Left ventricle myocardium inferior (tissue), 1 donor: ENCODE measurements at regions not wholly inside any gene's neighbourhood (a gene's known extent, or its start where the extent isn't known, plus 50 kb on each side); places are given as distances from the start of the nearest gene placed in this dataset.

Source experiments
- DNase-seq: peaks from one replicate; pipeline ENCODE4 v3.0.0-alpha.2; 2020
- H3K27ac ChIP-seq: fragments of 200-600 bp; replicated peaks from 2 replicates; pipeline ENCODE4 v1.8.0; 2021
- H3K27me3 ChIP-seq: fragments of 200-600 bp; 2 replicates; pipeline ENCODE4 v1.8.0; 2021; ENCODE audit warnings: low read depth
- H3K36me3 ChIP-seq: fragments of 200-600 bp; 2 replicates; pipeline ENCODE4 v1.8.0; 2021
- H3K4me1 ChIP-seq: fragments of 200-600 bp; 2 replicates; pipeline ENCODE4 v1.8.0; 2021
- H3K4me3 ChIP-seq: fragments of 200-600 bp; 2 replicates; pipeline ENCODE4 v1.8.0; 2021; ENCODE audit warnings: mild to moderate bottlenecking, moderate library complexity
- H3K9me3 ChIP-seq: fragments of 200-600 bp; replicated peaks from 2 replicates; pipeline ENCODE4 v1.8.0; 2021
- CTCF ChIP-seq: fragments of 200-600 bp; IDR thresholded peaks from 2 replicates; pipeline ENCODE4 v1.8.0; 2021; ENCODE audit warnings: antibody characterized with exemption, mild to moderate bottlenecking, borderline replicate concordance
- intact Hi-C: fragments of 100-400 bp; cut with micrococcal nuclease; formaldehyde crosslinking; loops from one replicate; pipeline ENCODE4 v1.11.0; 2022
- donor health status: DM: no; HTN: yes; CAD: no; lungs with severe emphysema.

GRCh38 chr18:79625924-79626561 lies 53.6 kb upstream of the CTDP1 start:
- Histone ChIP-seq H3K4me1 (no peaks in the 10 kb centered on the region), H3K27ac (no peak overlapping the region), H3K27me3 (peaks cover 57% of the 10 kb centered on the region), H3K9me3 (no peaks in the 10 kb centered on the region), H3K4me3 (no peak overlapping the region), H3K36me3 (no peaks in the 10 kb centered on the region)
- intact Hi-C loops = no loop called here
- no peak for TF ChIP-seq CTCF
- DNase-seq = no peak

GRCh38 chr18:79626905-79627749 lies 52.5 kb upstream of the CTDP1 start:
- no peak overlapping the region for H3K4me3 ChIP-seq
- H3K4me1 ChIP-seq = no peaks in the 10 kb centered on the region
- peaks cover 57% of the 10 kb centered on the region for H3K27me3 ChIP-seq
- no peak overlapping the region for H3K27ac ChIP-seq
- no peak for DNase-seq
- no peak for TF ChIP-seq CTCF
- intact Hi-C loops = no loop called here
- no peaks in the 10 kb centered on the region for H3K36me3 ChIP-seq
- H3K9me3 ChIP-seq = no peaks in the 10 kb centered on the region

GRCh38 chr18:79627750-79628294 lies 51.8 kb upstream of the CTDP1 start:
- no peaks in the 10 kb centered on the region for H3K4me1 ChIP-seq
- DNase-seq = no peak
- no peak overlapping the region for H3K27ac ChIP-seq
- H3K27me3 ChIP-seq = peaks cover 56% of the 10 kb centered on the region
- intact Hi-C loops = no loop called here
- TF ChIP-seq CTCF = no peak
- no peak overlapping the region for H3K4me3 ChIP-seq
- no peaks in the 10 kb centered on the region for H3K9me3 ChIP-seq
- H3K36me3 ChIP-seq = no peaks in the 10 kb centered on the region

GRCh38 chr18:79628416-79629248 lies 51.0 kb upstream of the CTDP1 start:
- Histone ChIP-seq H3K4me1 (no peaks in the 10 kb centered on the region), H3K27me3 (peaks cover 53% of the 10 kb centered on the region), H3K27ac (no peak overlapping the region), H3K4me3 (no peak overlapping the region), H3K9me3 (no peaks in the 10 kb centered on the region), H3K36me3 (no peaks in the 10 kb centered on the region)
- intact Hi-C loops = no loop called here
- DNase-seq = no peak
- TF ChIP-seq CTCF = no peak

- no peak for TF ChIP-seq CTCF
- Histone ChIP-seq H3K27me3 (peaks cover 49% of the 10 kb centered on the region), H3K27ac (no peak overlapping the region), H3K9me3 (no peaks in the 10 kb centered on the region), H3K36me3 (no peaks in the 10 kb centered on the region), H3K4me1 (no peaks in the 10 kb centered on the region), H3K4me3 (no peak overlapping the region)
- DNase-seq = no peak
- intact Hi-C loops = no loop called here
Measured at GRCh38 chr18:79629249-79629558, 50.4 kb upstream of the CTDP1 start.
